AG10803 (cell line): ENCODE measurements at regions not wholly inside any gene's neighbourhood (a gene's known extent, or its start where the extent isn't known, plus 50 kb on each side); places are given as distances from the start of the nearest gene placed in this dataset.
A peak's percentile ranks its signal among the peaks of the same experiment; 100 is the strongest.

Experiments
- DNase-seq: peaks from one replicate; pipeline ENCODE4 v3.0.0; 2010; ENCODE audit warnings: low read depth
- H3K4me3 ChIP-seq: 2 replicates; pipeline ENCODE4 v1.5.1; 2011; ENCODE audit warnings: mild to moderate bottlenecking, low read length, control low read depth
- CTCF ChIP-seq: conservative IDR thresholded peaks from 2 replicates; pipeline ENCODE4 v1.5.1; 2011; ENCODE audit warnings: mild to moderate bottlenecking, low read length, control low read depth, inconsistent platforms

DNA sequence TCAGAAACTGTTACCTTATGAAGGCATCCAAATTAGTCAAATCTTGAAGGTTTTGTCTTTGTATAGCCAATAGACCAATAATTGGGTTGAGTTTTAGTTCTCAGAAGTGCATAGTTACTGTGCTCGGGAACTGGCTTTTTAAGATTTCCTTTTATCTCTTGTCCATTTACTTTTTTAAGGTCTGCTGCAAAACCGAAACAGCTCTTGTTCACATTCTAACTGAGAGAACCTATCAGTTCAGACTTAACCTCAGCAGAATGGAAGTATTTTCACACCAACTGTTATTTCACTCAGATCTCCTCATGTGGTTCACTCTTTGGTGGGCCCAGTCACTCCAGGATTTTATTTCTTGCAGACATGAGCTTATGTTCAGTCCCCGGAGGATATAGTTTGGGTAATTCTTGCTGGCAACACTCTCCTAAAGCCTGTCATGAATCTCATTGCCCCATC, 55.5 kb downstream of the TPBG start:
- DNase-seq, result peak; percentile 64
- no peak for TF ChIP-seq CTCF
- no peak overlapping the region for H3K4me3 ChIP-seq

GRCh38 chr6:82419859-82420258, 56.2 kb downstream of the TPBG start:
- H3K4me3 ChIP-seq, result no peak overlapping the region
- TF ChIP-seq CTCF, result no peak
- DNase-seq, result peak; percentile 71

- no peak for TF ChIP-seq CTCF
- no peak for DNase-seq
- no peak overlapping the region for H3K4me3 ChIP-seq
Observed at GRCh38 chr6:82430611-82431010, 67.0 kb downstream of the TPBG start.

DNA sequence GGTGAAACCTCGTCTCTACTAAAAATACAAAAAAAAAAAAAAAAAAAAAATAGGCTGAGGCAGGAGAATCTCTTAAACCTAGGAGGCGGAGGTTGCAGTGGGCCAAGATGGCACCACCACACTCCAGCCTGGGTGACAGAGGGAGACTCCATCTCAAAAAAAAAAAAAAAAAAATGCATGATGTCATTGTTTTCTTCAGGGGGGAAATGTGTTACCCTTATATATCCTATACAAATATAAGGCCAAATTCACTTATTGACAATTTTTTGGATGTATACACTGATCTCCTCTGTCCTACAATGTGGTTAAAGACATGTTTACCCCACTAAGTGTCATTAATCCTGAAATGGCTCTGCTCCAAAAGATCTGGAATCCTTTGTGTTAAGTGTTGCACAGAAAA, 73.1 kb downstream of the TPBG start:
- no peak for TF ChIP-seq CTCF
- H3K4me3 ChIP-seq, result no peak overlapping the region
- DNase-seq, result no peak

DNA sequence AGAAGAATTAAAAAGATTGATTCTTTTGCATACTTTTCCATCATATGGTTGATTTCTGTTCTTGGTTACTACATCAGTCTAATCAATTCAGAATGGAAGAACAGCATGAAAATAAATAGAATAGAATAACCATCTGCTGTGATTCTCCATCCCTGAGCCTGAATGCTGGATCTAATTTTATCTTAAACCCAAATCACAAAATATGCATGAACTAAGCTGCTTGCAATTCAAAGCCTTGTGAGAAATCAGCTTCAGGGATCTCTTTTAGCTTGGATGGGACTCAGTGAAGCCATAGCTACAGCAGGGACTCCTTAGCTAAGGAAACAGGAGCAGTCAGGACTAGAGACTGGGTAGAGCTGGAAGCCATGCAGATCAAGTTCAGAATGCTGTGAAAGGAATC, 74.1 kb downstream of the TPBG start:
- TF ChIP-seq CTCF, result no peak
- DNase-seq, result peak; percentile 0
- no peak overlapping the region for H3K4me3 ChIP-seq

GRCh38 chr6:82441047-82441855, 77.6 kb downstream of the TPBG start:
- H3K4me3 ChIP-seq, result no peak overlapping the region
- no peak for TF ChIP-seq CTCF
- no peak for DNase-seq

DNA sequence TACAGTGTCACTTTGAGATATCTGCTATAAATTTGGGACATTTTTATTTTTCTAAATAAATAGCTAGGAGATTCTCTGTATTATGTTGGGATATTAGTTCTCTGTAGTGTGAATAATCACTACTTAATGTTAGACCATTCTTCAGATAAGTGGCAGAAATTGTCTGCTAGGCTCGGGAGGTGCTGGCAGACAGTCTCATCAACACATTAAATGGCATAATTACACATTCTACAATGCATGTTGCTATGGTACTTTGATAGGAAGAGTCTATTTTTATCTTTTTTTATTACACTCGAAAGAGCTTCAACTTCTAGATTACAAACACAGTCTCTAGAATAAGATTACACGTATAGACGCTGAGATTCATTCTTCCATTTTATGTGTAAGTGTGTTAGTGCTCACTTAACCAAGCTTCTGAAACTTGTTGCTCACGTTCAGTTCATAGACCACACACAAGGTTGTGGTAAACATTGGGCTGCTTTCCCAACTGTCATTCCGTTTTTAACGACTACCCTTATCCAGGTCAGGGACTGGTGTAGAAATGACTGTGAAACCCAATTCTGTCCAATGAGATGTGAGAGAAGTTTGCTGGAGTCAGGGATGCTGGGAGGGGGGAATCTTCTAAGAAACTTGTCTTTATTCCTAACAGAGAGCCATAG, 78.6 kb downstream of the TPBG start:
- H3K4me3 ChIP-seq, result no peak overlapping the region
- no peak for DNase-seq
- no peak for TF ChIP-seq CTCF
